MG63 (cell line): ENCODE measurements at regions not wholly inside any gene's neighbourhood (a gene's known extent, or its start where the extent isn't known, plus 50 kb on each side); places are given as distances from the start of the nearest gene placed in this dataset.
A peak's percentile ranks its signal among the peaks of the same experiment; 100 is the strongest.
"Not testable (repeated sequence)": the region's sequence is repeated elsewhere in the genome, so short reads cannot be mapped to it uniquely, and the experiment has no call there.

ENCODE experiments used
- DNase-seq: peaks from one replicate; pipeline ENCODE4 v3.0.0-alpha.2; 2020
- H3K27me3 ChIP-seq: fragments of 250-450 bp; sonication (Bioruptor Pico); 2 replicates; pipeline ENCODE4 v1.5.1; 2020; ENCODE audit warnings: mild to moderate bottlenecking, moderate library complexity
- H3K36me3 ChIP-seq: fragments of 250-450 bp; sonication (Bioruptor Pico); 2 replicates; pipeline ENCODE4 v1.5.1; 2020; ENCODE audit warnings: mild to moderate bottlenecking, moderate library complexity
- H3K4me3 ChIP-seq: fragments of 250-450 bp; sonication (Bioruptor Pico); 2 replicates; pipeline ENCODE4 v1.5.1; 2020; ENCODE audit warnings: mild to moderate bottlenecking, moderate library complexity
- H3K9me3 ChIP-seq: fragments of 250-450 bp; sonication (Bioruptor Pico); 2 replicates; pipeline ENCODE4 v1.5.1; 2020; ENCODE audit warnings: mild to moderate bottlenecking, moderate library complexity

DNA sequence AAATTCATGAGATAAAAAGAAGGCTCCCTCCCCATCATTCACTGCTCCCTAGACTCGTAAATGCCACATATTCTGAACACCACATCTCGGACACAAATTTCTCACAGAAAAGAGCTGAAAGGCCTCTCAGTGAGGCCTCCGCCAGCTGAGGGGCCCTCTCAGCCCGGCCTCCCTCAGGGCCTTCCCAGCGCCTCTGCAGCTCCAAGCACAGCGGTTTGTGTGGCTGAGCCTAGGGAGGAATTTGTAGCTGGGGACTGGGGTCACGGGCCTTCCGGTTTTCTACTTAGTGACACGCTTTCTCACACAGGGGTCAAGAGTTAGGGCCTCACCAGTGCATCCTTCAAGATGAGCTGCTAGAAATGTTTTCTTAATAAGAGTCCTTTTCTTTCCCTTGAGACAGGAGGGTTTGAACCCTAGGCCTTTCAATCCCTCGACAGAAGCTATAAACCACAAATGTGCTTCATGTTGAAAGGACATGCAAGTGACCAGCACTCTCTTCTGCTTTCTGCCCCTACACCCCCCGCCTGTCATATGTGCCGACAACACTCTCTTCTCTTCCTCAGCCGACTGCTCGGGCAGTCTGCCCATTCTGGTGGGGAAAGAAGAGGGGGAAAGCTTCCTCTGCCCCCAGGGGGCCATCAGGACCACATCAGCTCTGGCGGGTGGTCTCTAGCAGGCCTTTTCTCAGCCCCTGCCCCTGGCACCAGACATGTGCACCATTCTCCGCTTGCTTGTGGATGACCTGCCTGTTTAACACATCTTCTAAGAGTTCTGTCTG lies 104.9 kb downstream of the CHIC2 start:
- DNase-seq = no peak
- no peaks in the 10 kb centered on the region for H3K36me3 ChIP-seq
- no peak overlapping the region for H3K4me3 ChIP-seq
- no peaks in the 10 kb centered on the region for H3K9me3 ChIP-seq
- H3K27me3 ChIP-seq = no peaks in the 10 kb centered on the region

DNA sequence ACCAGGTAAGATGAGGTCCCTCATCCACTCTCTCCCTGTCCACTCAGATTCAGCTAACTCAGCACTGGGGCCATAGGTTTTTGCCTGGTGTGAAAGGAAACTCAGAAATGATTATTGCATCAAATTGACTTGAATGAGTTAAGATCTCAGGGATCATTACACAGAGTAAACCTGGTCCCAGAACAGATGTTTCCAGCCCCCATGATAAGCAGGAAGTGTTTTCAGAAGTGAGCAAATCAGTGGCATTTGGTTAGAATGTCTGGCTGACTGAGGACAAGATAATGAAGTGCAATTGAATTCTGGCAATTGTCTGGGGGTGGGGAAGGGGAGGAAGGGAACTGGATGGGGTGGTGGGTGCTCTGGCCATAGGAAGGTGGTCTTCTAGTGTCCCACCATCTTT lies 108.0 kb downstream of the CHIC2 start:
- no peak for DNase-seq
- Histone ChIP-seq H3K4me3 (no peak overlapping the region), H3K27me3 (no peaks in the 10 kb centered on the region), H3K36me3 (no peaks in the 10 kb centered on the region), H3K9me3 (no peaks in the 10 kb centered on the region)

DNA sequence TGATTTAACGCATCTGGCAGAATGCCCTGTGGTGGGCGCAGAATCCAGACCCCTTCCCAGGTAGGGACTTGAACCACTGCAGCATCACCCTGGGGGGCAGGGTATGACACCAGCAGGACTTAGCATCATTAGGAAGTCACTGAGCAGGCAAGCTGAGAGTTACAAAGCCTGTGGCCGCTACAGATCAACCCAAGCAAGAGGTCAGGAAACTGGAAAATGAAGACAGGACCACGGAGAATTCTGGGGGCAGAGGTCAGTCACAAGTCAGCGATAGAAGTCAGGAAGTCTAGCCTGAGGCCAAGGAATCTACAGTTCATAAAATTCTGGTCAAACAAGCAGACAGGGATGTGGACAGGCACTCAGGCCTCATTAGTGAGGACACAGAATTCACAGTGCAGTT lies 108.4 kb downstream of the CHIC2 start:
- no peak for DNase-seq
- Histone ChIP-seq H3K27me3 (no peaks in the 10 kb centered on the region), H3K36me3 (no peaks in the 10 kb centered on the region), H3K9me3 (no peaks in the 10 kb centered on the region), H3K4me3 (no peak overlapping the region)

DNA sequence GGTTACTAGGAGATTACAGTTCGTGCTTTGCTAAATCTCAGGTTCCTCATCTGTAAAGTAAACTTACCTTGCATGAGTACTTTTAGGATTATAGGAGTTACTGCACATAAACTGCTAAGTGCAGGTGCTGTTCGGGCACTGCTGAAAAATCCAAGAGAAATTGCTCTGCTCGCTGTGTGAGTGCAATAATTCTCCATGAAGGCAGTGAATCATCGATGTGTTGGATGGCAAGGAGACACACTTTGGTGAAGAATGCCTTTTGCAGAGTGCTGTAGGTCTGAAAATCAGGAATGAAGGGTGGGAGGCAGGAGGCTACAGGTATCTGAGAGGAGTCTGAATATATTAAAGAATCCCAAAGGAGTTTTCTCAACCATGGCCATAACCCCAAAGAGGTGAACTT lies 113.0 kb downstream of the CHIC2 start:
- no peak for DNase-seq
- no peaks in the 10 kb centered on the region for H3K9me3 ChIP-seq
- no peaks in the 10 kb centered on the region for H3K36me3 ChIP-seq
- H3K4me3 ChIP-seq = no peak overlapping the region
- no peaks in the 10 kb centered on the region for H3K27me3 ChIP-seq

DNA sequence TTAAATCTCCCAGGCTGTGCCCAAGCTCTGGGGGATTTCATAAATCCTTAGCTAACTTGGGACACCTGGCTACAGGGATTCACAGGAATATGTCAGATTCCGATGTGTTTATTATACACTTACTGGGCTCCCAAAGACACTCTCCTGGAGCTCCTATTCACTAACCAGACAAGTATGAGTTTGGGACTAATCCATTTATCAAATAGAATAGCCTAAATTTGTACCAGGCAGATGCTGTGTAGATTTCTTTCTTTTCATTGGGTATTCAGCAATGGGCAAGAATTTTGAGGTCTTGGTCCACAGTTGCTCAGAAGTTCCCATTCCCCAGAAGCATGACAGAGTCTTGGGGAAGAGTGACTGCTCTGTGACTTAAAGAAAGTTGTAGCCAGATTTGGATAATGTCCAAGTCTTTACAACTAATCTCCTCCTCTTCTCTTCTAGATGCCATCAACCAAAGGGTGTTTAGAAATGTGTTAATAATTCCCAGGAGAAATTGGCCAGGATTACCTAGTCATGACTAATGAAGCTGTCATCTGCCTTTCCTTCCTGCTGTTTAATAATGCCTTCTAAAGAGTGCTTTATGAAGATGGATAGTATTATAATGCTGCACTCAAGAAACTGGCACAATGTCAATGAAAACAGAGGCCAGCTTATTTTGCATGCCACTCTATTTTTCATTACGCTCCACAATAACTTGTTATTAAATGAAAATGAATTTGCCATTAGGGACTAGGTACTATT lies 120.9 kb downstream of the CHIC2 start:
- peaks cover 17% of the 10 kb centered on the region for H3K9me3 ChIP-seq
- no peaks in the 10 kb centered on the region for H3K27me3 ChIP-seq
- no peaks in the 10 kb centered on the region for H3K36me3 ChIP-seq
- DNase-seq = peak; percentile 64
- H3K4me3 ChIP-seq = no peak overlapping the region

DNA sequence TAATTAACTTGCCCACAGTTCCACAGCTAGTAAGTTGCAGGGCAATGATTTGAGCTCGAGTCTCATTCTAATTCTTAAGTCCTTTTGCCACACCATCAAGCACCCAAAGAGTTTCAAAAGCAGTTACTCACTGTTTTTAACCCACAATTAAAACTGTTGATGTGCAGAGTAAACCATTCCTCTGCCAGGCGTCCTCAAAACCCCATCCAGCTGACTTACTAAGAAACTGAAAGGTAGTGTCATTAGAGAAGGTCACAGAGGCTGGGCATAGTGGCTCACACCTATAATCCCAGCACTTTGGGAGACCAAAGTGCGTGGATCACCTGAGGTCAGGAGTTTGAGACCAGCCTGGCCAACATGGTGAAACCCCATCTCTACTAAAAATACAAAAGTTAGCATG lies 121.7 kb downstream of the CHIC2 start:
- H3K4me3 ChIP-seq = no peak overlapping the region
- H3K36me3 ChIP-seq = no peaks in the 10 kb centered on the region
- H3K9me3 ChIP-seq = peaks cover 17% of the 10 kb centered on the region
- no peak for DNase-seq
- H3K27me3 ChIP-seq = no peaks in the 10 kb centered on the region

DNA sequence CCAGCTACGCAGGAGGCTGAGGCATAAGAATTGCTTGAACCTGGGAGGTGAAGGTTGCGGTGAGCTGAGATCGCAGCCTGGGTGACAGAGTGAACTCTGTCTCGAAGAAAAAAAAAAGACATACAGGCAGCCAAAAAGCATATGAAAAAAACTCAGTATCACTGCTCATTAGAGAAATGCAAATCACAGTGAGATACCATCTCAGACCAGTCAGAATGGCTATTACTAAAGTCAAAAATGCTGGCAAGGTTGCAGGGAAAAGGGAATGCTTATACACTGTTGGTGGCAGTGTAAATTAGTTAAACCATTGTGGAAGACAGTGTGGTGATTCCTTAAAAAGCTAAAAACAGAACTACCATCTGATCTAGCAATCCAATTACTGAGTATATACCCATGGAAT lies 123.1 kb downstream of the CHIC2 start:
- Histone ChIP-seq H3K36me3 (no peaks in the 10 kb centered on the region), H3K9me3 (peaks cover 17% of the 10 kb centered on the region), H3K4me3 (no peak overlapping the region), H3K27me3 (no peaks in the 10 kb centered on the region)
- no peak for DNase-seq

DNA sequence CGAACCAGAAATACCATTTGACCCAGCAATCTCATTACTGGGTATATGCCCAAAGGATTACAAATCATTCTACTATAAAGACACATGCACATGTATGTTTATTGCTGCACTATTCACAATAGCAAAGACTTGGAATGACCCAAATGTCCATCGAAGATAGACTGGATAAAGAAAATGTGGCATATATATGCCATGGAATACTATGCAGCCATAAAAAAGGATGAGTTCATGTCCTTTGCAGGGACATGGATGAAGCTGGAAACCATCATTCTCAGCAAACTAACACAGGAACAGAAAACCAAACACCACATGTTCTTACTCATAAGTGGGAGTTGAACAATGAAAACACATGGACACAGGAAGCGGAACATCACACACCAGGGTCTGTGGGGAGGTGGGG lies 124.5 kb downstream of the CHIC2 start:
- H3K36me3 ChIP-seq, H3K27me3 ChIP-seq, H3K4me3 ChIP-seq, DNase-seq: not testable (repeated sequence)
- H3K9me3 ChIP-seq = peaks cover 17% of the 10 kb centered on the region

DNA sequence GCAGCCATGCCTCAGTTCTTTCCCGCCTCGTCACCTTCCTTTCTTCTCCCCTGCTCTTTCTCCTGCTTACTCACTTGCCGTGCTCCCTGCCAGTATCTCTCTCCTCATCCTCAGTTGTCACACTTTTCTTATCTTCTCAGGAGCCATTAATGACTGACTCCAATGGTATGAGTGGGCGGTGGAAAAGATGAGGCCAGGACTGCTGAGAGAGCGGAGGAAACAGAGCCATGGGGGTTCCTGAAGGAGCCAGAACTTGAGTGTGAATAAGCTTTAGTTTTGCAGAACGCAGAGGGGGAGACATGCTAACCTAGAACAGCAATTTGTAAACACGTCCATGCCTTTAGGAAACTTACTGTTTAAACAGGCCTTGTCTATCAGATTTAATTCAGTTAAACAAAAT lies 126.5 kb downstream of the CHIC2 start:
- Histone ChIP-seq H3K36me3 (no peaks in the 10 kb centered on the region), H3K4me3 (no peak overlapping the region), H3K9me3 (peaks cover 29% of the 10 kb centered on the region), H3K27me3 (no peaks in the 10 kb centered on the region)
- peak; percentile 98 for DNase-seq

DNA sequence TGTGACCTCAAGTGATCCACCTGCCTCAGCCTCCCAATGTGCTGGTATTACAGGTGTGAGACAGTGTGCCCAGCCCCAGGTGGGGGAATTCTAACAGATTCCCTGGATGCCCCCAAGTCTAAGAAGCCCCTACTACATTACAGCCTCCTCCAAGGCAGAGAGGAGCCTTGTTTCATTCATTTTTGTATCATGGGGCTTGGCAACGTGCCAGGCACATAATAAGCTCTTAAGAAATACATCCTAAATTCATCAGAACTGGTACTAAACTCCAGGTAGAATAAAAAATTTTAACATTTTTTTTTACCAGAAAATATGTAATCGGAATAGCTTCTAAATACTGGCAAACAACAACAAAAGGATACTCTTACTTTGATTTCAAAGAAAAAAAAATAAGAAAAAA lies 127.1 kb downstream of the CHIC2 start:
- H3K27me3 ChIP-seq = no peaks in the 10 kb centered on the region
- no peaks in the 10 kb centered on the region for H3K36me3 ChIP-seq
- H3K4me3 ChIP-seq = no peak overlapping the region
- DNase-seq = no peak
- H3K9me3 ChIP-seq = peaks cover 29% of the 10 kb centered on the region

DNA sequence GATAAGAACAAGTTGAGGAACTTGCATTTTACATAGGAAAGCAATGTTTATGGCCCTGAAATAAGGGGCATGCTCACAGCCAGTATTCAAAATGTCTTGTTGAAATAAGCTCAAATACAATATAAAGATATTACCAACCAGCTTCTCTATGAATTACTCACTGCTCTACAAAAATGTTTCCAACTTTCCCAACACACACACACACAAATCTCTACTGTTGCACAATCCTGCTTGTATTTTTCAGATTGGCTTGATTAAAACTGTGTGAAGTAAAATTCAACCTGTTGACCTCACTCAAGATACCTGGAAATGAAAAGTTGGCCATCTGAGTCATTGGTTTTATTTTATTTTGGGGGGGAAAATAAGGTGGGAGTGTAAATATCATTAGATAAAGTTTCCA lies 128.6 kb downstream of the CHIC2 start:
- Histone ChIP-seq H3K9me3 (peaks cover 29% of the 10 kb centered on the region), H3K4me3 (no peak overlapping the region), H3K36me3 (no peaks in the 10 kb centered on the region), H3K27me3 (no peaks in the 10 kb centered on the region)
- no peak for DNase-seq

DNA sequence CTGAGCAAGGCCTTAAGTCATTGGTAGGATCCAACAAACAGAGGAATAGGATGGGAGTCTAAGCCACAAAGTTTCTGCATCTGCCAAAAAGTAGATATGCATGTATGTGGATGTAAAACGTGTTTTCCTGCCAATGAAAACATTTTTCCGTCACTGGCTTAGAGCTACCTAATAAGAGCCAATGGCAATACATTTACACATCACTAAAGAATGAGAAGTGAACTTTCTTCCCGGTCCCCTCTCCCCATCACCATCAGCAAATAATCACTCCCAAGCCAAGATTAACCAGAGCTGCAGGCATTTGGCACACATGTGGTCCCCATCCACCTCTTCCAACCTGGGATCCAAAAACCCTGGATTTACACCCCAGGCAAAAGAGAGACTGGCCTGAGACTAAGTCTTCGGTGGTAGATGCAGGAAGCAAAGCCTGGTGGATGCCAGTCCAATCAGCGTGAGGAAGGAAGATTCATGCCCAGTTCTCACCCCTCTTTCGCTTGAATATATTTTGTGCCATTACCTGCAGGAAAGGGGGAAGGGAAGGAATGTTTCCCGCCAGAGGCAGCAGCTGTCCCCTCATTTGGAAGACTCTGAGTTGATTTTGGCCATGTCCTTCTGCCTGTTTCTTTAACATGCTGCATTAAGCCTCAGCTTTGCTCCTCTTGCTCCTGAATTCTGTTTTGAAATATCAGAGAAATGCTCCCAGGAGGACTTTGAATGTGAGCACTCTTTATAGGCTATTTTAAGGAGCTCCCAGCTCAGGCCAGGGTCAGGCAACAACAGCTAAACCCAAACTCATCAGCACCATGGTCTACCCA lies 131.4 kb downstream of the CHIC2 start:
- Histone ChIP-seq H3K4me3 (no peak overlapping the region), H3K36me3 (no peaks in the 10 kb centered on the region), H3K9me3 (peaks cover 15% of the 10 kb centered on the region), H3K27me3 (no peaks in the 10 kb centered on the region)
- DNase-seq = peak; percentile 100

DNA sequence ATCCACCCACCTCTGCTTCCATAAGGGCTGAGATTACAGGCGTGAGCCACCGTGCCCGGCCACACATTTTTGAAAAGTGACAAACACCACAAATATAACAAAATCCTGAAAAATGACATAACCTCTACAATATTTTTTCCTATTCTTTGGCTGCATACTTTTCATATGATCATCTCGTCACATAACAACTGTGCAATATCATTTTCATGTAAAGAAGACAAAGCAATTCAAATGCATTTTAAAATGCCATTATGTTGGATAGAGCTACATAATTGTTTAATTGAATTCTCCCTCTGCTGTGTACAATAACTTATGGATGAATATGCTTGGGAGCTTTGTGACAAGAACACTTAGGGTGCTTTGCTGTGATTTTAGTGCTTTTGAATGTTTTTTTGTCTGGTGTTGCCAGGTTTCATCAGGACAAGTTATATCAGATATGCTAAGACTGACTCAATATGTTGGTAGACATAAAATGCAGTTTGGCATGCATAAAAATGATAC lies 132.9 kb downstream of the CHIC2 start:
- H3K9me3 ChIP-seq = peaks cover 15% of the 10 kb centered on the region
- H3K36me3 ChIP-seq = no peaks in the 10 kb centered on the region
- no peak overlapping the region for H3K4me3 ChIP-seq
- peak; percentile 45 for DNase-seq
- H3K27me3 ChIP-seq = no peaks in the 10 kb centered on the region

DNA sequence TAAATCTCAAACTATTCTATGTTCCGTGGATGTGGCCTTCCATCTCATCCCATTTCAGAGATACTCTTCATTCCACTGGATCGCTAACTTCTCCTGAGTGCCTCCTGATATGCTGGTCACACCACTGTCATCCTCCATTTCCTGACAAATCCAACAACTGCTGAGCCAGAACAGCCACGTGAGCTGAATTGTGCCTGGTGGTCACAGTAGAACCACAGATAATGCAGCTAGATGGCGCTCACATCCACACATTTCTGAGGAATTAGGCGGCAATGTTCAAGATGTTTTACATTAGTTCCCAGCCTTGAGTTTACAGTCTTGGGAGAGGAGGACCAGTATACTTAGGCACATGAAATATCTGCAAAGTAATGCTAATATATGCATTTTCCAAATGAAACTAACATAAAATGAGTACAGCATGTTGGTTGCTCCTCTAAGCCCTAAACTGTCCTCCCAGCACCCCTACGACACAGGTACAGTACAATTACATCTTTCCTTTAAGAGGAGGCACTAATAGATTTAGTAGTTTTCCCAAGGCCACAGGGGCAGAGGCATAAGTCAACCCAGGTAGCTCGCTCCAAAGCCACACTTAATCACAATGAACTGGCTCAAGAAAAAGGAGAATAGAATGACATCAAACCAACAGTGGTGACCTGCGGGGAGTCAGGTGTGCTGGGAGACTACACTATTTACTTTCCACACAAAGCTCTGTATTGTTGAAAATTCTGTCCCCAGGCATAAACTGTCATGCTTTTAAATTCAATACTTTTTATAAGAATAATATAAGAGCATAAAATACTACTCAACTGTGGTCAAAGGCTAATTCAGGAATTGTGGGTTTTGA lies 134.2 kb downstream of the CHIC2 start:
- Histone ChIP-seq H3K36me3 (no peaks in the 10 kb centered on the region), H3K4me3 (no peak overlapping the region), H3K9me3 (peaks cover 15% of the 10 kb centered on the region), H3K27me3 (no peaks in the 10 kb centered on the region)
- DNase-seq = peak; percentile 91

DNA sequence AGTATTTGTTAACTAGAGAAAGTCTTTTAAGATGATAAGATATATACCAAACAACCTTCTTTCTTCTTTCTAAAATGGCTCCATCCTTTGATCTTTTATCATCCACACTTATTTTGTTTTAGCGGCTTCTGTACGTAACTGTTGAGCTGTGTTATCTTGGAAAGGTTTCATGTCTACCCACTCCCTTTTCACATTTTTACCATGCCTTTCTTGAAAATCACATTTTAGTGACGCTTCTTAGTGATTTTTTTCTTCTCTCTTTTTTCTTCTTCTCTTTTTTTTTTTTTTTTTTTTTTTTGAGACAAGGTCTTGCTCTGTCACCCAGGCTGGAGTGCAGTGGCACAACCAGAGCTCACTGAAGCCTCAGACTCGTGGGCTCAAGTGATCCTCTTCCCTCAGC lies 135.1 kb downstream of the CHIC2 start:
- Histone ChIP-seq H3K36me3 (no peaks in the 10 kb centered on the region), H3K4me3 (no peak overlapping the region), H3K27me3 (no peaks in the 10 kb centered on the region), H3K9me3 (peaks cover 11% of the 10 kb centered on the region)
- DNase-seq = no peak

DNA sequence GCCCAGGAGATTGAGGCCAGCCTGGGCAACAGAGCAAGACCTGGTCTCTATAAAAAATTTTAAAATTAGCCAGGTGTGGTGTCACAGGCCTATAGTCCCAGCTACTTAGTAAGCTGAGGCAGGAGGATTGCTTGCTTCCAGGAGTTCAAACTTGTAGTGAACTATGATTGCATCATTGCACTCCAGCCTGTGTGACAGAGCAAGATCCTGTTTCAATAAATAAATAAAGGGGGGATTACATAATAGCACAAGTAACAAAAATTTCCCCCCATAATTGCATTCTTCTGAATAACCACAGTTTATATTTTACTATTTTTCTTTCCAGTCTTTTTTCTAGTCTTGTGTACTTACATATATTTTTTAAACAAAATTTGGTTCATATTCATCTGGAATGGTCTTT lies 135.6 kb downstream of the CHIC2 start:
- H3K36me3 ChIP-seq = no peaks in the 10 kb centered on the region
- DNase-seq = peak; percentile 49
- no peak overlapping the region for H3K4me3 ChIP-seq
- no peaks in the 10 kb centered on the region for H3K27me3 ChIP-seq
- peaks cover 6% of the 10 kb centered on the region for H3K9me3 ChIP-seq
